ENCODE measurements at regions not wholly inside any gene's neighbourhood (a gene's known extent, or its start where the extent isn't known, plus 50 kb on each side); places are given as distances from the start of the nearest gene placed in this dataset.

- TF ChIP-seq POLR2AphosphoS5 (IDR thresholded peaks at IDR 0.05; ENCODE audit: low read depth, low read length) (no peak), EZH2 (IDR thresholded peaks at IDR 0.05) (no peak), CEBPB (IDR thresholded peaks at IDR 0.05; ENCODE audit: low read depth) (no peak), POLR2A (IDR thresholded peaks at IDR 0.05; ENCODE audit: borderline replicate concordance, extremely low read depth, insufficient read depth, insufficient read length) (no peak), EZH2phosphoT487 (IDR thresholded peaks at IDR 0.05; ENCODE audit: borderline replicate concordance) (no peak), CTCF (IDR thresholded peaks at IDR 0.05 in 2 of 3, conservative IDR thresholded peaks at IDR 0.05 in 1 of 3; ENCODE audit: borderline replicate concordance in 1 of 3, insufficient read depth in 1 of 3, low read depth in 2 of 3, low read length in 2 of 3) (no peak), SRF (IDR thresholded peaks at IDR 0.05; ENCODE audit: low read depth) (no peak), REST (IDR thresholded peaks at IDR 0.05; ENCODE audit: low read depth) (no peak), YY1 (IDR thresholded peaks at IDR 0.05; ENCODE audit: extremely low read depth, insufficient replicate concordance, low read depth, low read length) (no peak), ATF3 (IDR thresholded peaks at IDR 0.05) (no peak), EGR1 (IDR thresholded peaks at IDR 0.05; ENCODE audit: low read depth) (no peak)
Measured at GRCh38 chr7:34217972-34218371, 312.6 kb downstream of the BMPER start.
